ENCODE measurements at regions not wholly inside any gene's neighbourhood (a gene's known extent, or its start where the extent isn't known, plus 50 kb on each side); places are given as distances from the start of the nearest gene placed in this dataset.

DNA sequence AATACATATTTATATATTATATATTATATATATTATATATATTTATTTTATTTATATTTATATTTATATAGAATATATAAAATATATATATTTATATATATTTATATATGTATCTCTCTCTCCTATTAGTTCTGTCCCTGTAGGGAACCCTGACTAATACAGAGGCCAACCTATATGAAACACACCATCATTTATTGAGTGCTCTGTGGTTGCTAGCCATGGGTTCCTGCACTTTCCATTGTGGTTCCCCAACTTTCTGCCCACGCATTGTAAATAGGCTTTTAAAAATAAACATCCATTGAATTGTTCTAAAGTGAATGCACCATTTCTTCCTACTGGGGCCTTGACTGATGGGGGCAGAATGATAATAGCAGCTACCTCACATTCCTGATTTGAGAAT, 93.8 kb upstream of the SESN3 start:
- DNase-seq (ENCODE audit: extremely low read depth, insufficient read length), result no peak
- Histone ChIP-seq H3K36me3 (ENCODE audit: control insufficient read depth, insufficient read depth, low read length) (no peaks in the 10 kb centered on the region), H3K27me3 (replicated peaks; ENCODE audit: control insufficient read depth, insufficient read depth, low read length) (no peaks in the 10 kb centered on the region), H3K4me3 (replicated peaks; ENCODE audit: low read depth, low read length) (no peak overlapping the region)
- TF ChIP-seq CTCF (IDR thresholded peaks at IDR 0.05; ENCODE audit: insufficient read depth, low read length, poor library complexity, severe bottlenecking), result no peak

DNA sequence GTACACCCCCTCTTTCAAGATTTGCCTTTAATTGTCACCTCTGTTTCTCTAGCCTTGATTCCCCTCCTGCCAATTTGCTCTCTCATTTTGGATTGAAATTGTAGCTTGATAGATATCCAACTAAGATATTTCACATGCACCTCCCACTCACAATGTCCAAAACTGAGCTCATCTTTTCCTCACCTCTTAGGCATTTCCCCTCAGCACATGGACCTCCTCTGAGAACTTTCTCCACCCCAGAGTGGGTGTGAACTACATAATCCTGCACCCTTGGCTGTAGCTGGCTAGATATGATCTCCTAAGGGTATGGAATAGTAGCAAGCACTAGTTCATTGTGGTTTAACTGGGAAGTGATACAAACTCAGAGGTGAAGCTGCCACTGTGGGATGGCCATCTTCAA, 91.5 kb upstream of the SESN3 start:
- no peaks in the 10 kb centered on the region for H3K27me3 ChIP-seq (replicated peaks; ENCODE audit: control insufficient read depth, insufficient read depth, low read length)
- H3K4me3 ChIP-seq (replicated peaks; ENCODE audit: low read depth, low read length), result no peak overlapping the region
- no peaks in the 10 kb centered on the region for H3K36me3 ChIP-seq (ENCODE audit: control insufficient read depth, insufficient read depth, low read length)
- no peak for DNase-seq (ENCODE audit: extremely low read depth, insufficient read length)
- TF ChIP-seq CTCF (IDR thresholded peaks at IDR 0.05; ENCODE audit: insufficient read depth, low read length, poor library complexity, severe bottlenecking), result no peak

GRCh38 chr11:95318498-95318897, 87.5 kb upstream of the SESN3 start:
- no peak overlapping the region for H3K4me3 ChIP-seq (replicated peaks; ENCODE audit: low read depth, low read length)
- TF ChIP-seq CTCF (IDR thresholded peaks at IDR 0.05; ENCODE audit: insufficient read depth, low read length, poor library complexity, severe bottlenecking), result no peak
- no peak for DNase-seq (ENCODE audit: extremely low read depth, insufficient read length)
- no peaks in the 10 kb centered on the region for H3K36me3 ChIP-seq (ENCODE audit: control insufficient read depth, insufficient read depth, low read length)
- H3K27me3 ChIP-seq (replicated peaks; ENCODE audit: control insufficient read depth, insufficient read depth, low read length), result no peaks in the 10 kb centered on the region

DNA sequence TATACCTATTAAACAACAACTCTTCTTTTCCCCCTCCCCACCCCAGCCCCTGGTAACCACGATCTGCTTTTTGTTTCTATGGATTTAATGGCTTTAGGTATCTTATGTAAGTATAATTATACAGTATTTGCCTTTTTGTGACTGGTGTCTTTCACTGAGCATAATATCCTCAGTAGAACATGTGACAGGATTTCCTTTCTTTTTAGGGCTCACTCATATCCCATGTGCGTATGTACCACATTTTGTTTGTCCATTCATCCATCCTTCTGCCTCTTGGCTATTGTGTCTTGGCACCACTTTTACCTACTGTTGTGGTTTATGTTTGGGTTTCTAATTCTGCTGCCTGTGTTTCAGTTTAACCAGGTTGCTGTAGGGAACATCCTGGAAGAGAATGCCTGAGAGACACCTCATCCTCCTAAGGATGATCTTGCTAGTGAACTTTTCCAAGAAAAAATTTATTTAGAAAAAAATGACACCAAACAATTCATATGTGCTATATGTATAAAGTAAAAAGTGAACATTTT, 77.6 kb upstream of the SESN3 start:
- TF ChIP-seq CTCF (IDR thresholded peaks at IDR 0.05; ENCODE audit: insufficient read depth, low read length, poor library complexity, severe bottlenecking), result no peak
- no peaks in the 10 kb centered on the region for H3K36me3 ChIP-seq (ENCODE audit: control insufficient read depth, insufficient read depth, low read length)
- no peak overlapping the region for H3K4me3 ChIP-seq (replicated peaks; ENCODE audit: low read depth, low read length)
- H3K27me3 ChIP-seq (replicated peaks; ENCODE audit: control insufficient read depth, insufficient read depth, low read length), result no peaks in the 10 kb centered on the region
- no peak for DNase-seq (ENCODE audit: extremely low read depth, insufficient read length)

DNA sequence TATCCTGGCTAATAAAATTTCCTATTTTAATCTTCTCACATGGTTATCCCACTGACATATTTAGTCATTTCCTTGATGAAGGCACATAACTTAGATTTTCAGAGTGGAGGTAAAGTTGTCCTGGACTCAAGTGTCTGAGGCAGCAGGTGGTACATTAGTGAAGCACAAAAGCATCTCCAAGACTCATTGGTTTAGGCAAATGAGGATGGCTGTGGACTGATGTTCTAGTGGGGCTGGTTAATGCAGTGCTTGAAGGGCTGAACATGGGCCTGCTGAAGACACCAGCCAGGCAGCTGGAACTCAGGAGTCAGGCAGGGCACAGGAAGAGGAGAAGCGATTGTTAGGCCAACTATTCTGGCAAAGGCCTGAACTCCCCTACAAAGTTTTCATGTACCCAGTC, 76.3 kb upstream of the SESN3 start:
- no peak overlapping the region for H3K4me3 ChIP-seq (replicated peaks; ENCODE audit: low read depth, low read length)
- H3K27me3 ChIP-seq (replicated peaks; ENCODE audit: control insufficient read depth, insufficient read depth, low read length), result no peaks in the 10 kb centered on the region; the same call in 1 of the 2 replicates
- TF ChIP-seq CTCF (IDR thresholded peaks at IDR 0.05; ENCODE audit: insufficient read depth, low read length, poor library complexity, severe bottlenecking), result no peak
- no peak for DNase-seq (ENCODE audit: extremely low read depth, insufficient read length)
- H3K36me3 ChIP-seq (ENCODE audit: control insufficient read depth, insufficient read depth, low read length), result no peaks in the 10 kb centered on the region

- no peak for TF ChIP-seq CTCF (IDR thresholded peaks at IDR 0.05; ENCODE audit: insufficient read depth, low read length, poor library complexity, severe bottlenecking)
- no peaks in the 10 kb centered on the region; the same call in 1 of the 2 replicates for H3K27me3 ChIP-seq (replicated peaks; ENCODE audit: control insufficient read depth, insufficient read depth, low read length)
- no peak for DNase-seq (ENCODE audit: extremely low read depth, insufficient read length)
- no peaks in the 10 kb centered on the region for H3K36me3 ChIP-seq (ENCODE audit: control insufficient read depth, insufficient read depth, low read length)
- no peak overlapping the region for H3K4me3 ChIP-seq (replicated peaks; ENCODE audit: low read depth, low read length)
Observed at GRCh38 chr11:95306801-95307200, 75.8 kb upstream of the SESN3 start.

Data from GM06990 (cell line).